ENCODE measurements at regions not wholly inside any gene's neighbourhood (a gene's known extent, or its start where the extent isn't known, plus 50 kb on each side); places are given as distances from the start of the nearest gene placed in this dataset.

DNA sequence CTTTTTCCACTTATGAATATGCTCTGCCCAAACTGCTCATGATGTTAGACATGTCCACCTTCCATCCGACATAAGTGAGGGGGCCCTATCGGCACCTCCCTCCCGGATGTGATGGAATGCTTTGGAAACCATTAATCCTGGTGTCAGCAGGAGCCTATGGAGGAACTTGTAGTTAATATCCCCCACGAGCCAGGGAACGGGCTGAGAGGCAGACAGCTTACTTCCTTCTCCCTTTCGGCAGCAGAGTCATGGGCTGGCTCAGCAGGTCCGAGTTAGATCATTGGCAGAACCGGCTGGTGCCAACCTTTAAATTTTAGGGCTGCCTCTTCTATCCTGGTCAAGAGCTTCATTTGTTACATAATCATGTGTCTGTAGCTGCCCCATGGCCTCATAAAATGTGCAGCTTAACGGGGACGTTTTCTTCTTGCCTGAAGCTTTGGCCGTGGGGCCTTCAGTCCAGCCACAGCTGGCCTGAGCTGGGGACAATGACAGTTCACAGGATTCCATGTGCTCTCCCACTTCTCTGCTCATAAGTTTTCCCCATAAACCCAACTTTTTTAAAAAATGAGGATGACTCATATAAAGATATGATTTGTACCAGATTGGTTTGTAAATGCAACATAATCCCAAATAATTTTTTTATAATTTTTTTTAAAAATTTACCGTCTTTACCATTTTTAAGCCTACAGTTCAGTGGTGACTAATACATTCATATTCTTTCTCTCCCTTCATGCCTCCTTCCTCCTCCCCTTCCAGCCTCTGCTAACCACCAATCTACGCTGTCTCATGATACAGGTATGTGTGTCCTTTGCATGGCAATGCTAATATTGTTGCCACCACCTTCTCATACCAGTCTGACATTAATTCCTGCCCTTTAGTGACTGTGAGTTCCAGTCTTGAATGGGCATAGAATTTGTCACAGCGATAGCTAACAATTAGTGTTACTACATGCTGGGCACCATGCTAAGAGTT is 62.2 kb upstream of the RGMA start:
- H3K4me3 ChIP-seq = no peak overlapping the region
- H3K27ac ChIP-seq = peak overlapping the region in 1 of 21 experiments; percentile 33

- Histone ChIP-seq H3K4me3 (no peak overlapping the region), H3K27ac (no peak overlapping the region)
Observed at GRCh38 chr15:93146601-93147000, 57.6 kb upstream of the RGMA start.

GRCh38 chr15:93146196-93146595 is 57.2 kb upstream of the RGMA start:
- no peak overlapping the region for H3K27ac ChIP-seq
- no peak overlapping the region for H3K4me3 ChIP-seq

DNA sequence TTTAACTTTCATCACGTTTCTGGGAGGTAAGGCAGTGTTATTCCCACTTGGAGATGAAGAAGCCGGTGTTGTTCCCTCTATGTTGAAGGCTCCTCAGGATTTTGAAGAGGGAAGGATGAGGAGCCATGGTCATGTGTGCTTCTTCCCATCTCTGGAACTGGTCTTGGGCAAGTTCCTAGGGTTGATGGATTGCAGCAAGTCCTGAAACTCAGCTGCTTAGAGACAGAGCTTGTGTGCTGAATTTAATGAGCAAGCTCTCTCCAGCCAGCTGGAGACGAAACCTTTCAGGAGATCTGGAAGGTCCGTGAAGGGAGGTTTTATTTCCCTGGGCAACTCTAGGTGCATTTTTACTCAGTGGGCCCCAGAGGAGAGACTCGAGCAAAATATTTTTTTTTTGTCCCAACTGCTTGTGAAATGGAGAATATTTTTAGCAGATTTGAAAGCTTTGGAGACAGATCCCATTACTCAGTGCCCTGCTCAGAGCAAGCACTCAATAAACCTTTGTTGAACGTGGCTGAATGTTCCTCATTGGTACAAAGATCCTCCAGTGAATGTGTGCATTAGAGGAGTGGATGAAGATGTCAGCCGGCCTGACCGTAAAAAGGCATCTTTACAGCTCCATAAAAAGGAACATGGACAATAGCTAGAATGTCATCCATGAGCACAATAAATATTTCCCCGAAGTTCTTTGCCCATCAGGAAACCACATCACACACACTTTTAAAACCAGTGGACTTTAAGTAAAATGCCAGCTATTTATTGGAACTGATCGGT is 55.6 kb upstream of the RGMA start:
- Histone ChIP-seq H3K27ac (no peak overlapping the region), H3K4me3 (no peak overlapping the region)

DNA sequence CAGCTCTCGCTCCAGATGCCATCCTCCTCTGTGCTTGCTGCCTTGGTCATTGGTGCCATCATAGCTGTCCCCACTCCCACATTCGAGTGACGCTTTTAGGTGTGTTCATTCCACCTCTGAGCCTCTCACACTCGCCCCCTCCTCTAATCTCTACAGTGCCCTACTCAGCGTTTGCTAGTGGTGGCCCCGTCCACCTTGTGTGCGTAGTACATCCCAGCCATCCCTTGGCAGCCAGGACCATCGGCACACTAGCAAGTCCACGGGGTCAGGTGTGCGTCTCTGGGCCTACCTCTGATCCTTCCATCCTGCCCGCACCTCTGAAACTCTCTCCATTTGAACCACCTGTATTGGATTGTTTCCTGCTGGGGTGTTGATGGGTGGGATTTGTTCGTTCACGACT is 54.2 kb upstream of the RGMA start:
- no peak overlapping the region for H3K27ac ChIP-seq
- no peak overlapping the region for H3K4me3 ChIP-seq

GRCh38 chr15:93141371-93141794 is 52.4 kb upstream of the RGMA start:
- H3K27ac ChIP-seq = peak overlapping the region in 2 of 21 experiments; percentile 13 to 48
- H3K4me3 ChIP-seq = no peak overlapping the region

DNA sequence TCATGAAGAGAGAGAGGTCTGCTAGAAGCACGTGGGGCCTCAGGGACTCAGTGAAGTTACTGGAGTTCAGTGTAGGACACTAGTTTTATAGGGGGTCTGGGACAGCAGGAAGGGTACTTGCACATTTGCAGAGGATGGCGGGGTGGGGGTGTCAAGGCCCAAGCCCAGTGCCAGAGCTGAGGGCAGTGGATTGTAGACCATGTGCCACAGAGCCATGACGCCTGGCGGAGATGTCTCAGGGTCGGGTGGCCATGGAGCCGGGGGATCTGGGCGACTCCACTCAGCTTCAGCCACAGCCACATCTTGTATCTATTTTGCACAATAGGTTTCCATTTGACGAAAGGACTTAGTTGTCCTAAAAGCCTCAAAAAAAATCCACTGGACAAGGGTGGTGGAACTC is 50.4 kb upstream of the RGMA start:
- H3K4me3 ChIP-seq = no peak overlapping the region
- no peak overlapping the region for H3K27ac ChIP-seq

DNA sequence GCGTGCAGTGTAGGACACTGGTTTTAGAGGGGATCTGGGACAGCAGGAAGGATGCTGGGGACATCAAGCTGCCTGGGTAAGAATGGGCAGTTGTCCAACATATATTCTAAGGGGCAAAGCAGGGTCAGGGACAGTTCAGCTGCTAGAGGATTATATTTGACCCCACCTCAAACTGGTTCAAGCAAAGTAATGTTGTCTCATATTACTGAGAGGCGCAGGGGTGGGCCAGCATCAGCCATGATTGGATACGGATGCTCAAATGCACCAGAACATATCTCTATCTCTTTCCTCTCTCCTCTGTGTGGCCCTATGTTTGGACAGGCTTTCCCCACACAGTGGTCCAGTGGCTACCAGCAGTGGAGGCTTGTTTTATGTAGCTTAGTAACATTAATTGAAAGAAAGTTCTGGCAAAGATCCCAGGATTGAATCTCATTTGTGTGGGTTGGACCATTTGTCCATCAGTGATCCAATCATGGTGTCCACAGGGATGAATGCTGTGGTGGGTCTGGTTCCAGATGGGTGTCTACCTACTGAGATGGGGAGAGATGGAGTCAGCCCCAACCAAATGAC is 49.8 kb upstream of the RGMA start:
- H3K4me3 ChIP-seq = no peak overlapping the region
- no peak overlapping the region for H3K27ac ChIP-seq
